Fibroblast of mammary gland (primary cell): ENCODE measurements at regions not wholly inside any gene's neighbourhood (a gene's known extent, or its start where the extent isn't known, plus 50 kb on each side); places are given as distances from the start of the nearest gene placed in this dataset.

Experiments used
- DNase-seq: peaks from one replicate; pipeline ENCODE4 v3.0.0-alpha.2; 2010; ENCODE audit warnings: low read depth
- H3K4me3 ChIP-seq: 2 replicates; pipeline ENCODE4 v1.5.1; 2011; ENCODE audit warnings: low read depth, mild to moderate bottlenecking, low read length, moderate library complexity; ENCODE audit not compliant: control insufficient read depth
- TF ChIP-seq, protein P1 (sequence below): conservative IDR thresholded peaks from 2 replicates; pipeline ENCODE4 v1.5.1; 2011; ENCODE audit warnings: low read depth, low read length, inconsistent platforms; ENCODE audit not compliant: control insufficient read depth, insufficient read depth

DNA sequence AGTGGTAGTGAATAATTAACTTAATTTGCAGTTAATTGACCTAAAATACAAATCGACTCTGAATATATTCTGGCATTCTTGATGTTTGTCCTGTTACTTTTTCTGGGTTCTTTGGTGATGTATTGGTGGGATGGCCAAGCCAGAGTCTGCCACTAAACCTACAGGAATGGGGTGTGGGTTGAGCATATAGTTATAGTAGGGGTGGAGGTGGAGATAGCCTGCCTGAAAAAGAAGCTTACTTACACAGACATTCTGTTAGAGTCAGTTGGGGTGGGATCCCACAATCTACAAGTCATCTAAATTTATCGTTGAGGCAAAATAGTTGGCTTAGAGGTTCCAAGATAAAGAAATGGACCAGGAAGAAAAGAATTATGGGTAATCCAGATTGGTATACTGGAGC is 787.7 kb downstream of the TMTC2 start:
- H3K4me3 ChIP-seq = no peak overlapping the region
- TF ChIP-seq, protein P1, sequence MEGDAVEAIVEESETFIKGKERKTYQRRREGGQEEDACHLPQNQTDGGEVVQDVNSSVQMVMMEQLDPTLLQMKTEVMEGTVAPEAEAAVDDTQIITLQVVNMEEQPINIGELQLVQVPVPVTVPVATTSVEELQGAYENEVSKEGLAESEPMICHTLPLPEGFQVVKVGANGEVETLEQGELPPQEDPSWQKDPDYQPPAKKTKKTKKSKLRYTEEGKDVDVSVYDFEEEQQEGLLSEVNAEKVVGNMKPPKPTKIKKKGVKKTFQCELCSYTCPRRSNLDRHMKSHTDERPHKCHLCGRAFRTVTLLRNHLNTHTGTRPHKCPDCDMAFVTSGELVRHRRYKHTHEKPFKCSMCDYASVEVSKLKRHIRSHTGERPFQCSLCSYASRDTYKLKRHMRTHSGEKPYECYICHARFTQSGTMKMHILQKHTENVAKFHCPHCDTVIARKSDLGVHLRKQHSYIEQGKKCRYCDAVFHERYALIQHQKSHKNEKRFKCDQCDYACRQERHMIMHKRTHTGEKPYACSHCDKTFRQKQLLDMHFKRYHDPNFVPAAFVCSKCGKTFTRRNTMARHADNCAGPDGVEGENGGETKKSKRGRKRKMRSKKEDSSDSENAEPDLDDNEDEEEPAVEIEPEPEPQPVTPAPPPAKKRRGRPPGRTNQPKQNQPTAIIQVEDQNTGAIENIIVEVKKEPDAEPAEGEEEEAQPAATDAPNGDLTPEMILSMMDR = no peak
- no peak for DNase-seq

DNA sequence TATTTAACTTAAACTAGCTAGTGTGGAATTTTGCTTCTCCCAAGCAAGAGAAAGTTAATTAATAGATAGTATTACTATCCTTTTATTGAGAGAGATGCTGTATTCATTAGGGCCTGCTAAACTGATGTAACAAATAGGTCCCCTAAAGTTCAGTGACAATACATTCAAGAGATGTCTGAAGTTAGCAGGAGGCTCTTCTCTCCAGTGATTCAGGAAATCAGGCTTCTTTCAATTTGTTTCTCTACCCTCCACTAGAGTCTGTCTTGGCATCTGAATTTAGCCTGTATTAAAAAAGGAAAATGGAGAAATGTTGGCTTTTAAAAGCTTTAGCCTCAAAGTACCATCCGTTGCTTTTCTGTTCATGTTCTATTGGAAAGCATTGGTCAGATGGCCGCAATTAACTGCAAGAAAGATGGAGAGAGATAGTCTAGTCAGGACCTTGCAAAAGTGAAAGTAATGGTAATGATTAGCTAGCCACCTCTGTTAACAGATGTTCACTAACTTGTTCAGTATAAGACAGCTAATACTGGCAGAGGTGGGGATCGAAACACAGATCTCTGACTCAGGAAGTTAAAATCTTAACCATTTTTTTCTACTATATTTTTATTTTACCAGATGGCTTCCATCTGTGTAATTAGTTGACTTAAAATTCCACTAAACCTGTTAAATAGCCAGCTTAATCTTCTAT is 786.8 kb downstream of the TMTC2 start:
- DNase-seq = no peak
- no peak overlapping the region for H3K4me3 ChIP-seq
- TF ChIP-seq, protein P1 = no peak

DNA sequence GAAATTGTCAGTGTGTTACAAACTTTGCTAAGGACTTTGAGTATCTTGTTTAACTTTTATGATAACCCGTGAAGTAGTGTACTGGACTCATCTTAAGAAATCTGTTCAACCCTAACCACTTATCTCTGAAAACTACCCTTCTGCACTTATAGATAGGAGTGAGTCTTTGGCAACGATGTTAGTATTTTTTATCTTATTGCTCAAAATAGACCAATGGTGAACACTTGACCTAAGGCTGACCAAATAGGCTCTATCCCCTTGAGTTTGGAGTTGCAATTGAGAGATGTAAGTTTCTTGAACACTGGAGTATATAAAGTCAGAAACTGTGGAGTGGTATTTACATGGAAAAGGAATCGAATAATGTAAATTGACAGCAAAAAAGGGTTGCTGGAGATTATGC is 786.1 kb downstream of the TMTC2 start:
- no peak for DNase-seq
- H3K4me3 ChIP-seq = no peak overlapping the region
- TF ChIP-seq, protein P1 = no peak

DNA sequence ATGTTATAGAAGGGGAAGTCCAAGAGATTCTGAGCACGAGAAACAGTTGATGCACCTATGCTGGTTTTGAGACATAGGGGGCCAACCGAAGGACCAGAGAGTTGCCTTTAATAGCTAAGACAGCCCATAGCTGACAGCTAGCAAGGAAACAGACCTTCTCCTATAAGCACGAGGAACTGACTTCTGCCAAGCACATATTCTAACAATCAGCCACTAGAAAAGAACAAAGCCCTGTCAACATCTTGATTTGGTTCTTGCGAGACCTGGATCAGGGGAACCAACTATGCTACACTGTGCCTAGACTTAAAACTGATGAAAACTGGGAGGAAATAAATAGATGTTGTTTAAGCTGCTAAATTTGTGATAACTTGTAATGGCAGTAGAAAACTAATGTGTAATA is 785.6 kb downstream of the TMTC2 start:
- TF ChIP-seq, protein P1 = no peak
- DNase-seq = no peak
- no peak overlapping the region for H3K4me3 ChIP-seq

DNA sequence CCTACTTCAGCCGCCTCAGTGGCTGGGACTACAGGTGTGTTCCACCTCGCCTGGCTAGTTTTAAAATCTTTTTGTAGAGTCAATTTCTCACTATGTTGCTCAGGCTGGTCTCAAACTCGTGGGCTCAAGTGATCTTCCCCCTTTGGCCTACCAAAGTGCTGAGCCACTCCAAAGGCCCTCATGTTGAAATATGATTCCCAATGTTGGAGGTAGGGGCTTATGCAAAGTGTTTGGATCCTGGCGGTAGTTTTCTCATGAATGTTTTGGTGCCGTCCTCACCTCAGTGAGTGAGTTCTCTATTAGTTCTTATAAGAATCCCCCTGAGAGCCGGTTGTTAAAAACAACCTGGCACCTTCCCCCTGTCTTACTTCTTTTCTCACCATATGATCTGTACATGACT is 784.6 kb downstream of the TMTC2 start:
- no peak for DNase-seq
- H3K4me3 ChIP-seq = no peak overlapping the region
- TF ChIP-seq, protein P1 = no peak

DNA sequence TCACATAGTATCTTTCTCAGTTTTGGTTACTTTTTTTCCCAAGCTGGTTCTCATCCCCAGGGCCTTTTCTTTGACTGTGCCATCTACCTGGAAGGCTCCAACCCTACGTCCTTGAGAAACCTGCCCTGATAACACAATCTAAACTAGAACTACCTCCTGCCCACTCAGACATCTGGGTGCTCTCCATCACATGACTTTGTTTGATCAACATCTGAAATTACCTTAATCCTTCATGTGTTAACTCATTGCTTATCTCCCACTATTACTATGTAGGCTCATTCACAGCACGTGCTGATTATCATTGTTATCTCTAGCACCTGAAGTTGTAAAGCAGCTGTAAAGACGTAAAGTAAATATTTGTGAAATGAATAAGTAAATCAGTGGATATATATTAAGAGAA is 784.0 kb downstream of the TMTC2 start:
- TF ChIP-seq, protein P1 = no peak
- no peak overlapping the region for H3K4me3 ChIP-seq
- no peak for DNase-seq
